ENCODE measurements at regions not wholly inside any gene's neighbourhood (a gene's known extent, or its start where the extent isn't known, plus 50 kb on each side); places are given as distances from the start of the nearest gene placed in this dataset.

DNA sequence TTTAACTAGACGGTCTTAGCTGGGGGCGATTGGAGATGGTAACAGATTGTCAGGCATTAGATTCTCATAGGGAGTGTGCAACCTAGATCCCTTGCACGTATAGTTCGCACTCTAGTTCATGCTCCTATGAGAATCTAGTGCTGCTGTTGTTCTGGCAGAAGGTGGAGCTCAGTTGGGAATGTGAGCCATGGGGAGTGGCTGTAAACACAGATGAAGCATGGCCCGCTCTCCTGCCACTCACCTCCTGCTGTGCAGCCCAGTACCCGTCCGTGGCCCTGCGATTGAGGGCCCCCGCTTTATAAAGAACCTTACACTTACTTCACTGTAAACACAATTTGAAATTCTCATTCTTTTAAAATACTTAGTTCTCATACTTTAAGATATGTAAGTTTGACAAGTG, 339.4 kb downstream of the CDH26 start:
- TF ChIP-seq KLF7 (tag by site-specific recombination; IDR thresholded peaks at IDR 0.05; ENCODE audit: borderline replicate concordance) (no peak), PRDM1 (tag by site-specific recombination; IDR thresholded peaks at IDR 0.05) (no peak), ZNF121 (tag by site-specific recombination; IDR thresholded peaks at IDR 0.05) (no peak)

Measured in HEK293 (cell line).